ENCODE measurements at regions not wholly inside any gene's neighbourhood (a gene's known extent, or its start where the extent isn't known, plus 50 kb on each side); places are given as distances from the start of the nearest gene placed in this dataset.

GRCh38 chr19:31160336-31160926, 188.8 kb downstream of the TSHZ3 start:
- H3K27ac ChIP-seq (ENCODE audit: low read length): no peak overlapping the region
- H3K4me1 ChIP-seq (ENCODE audit: control insufficient read depth, insufficient read depth, low read length): no peaks in the 10 kb centered on the region
- TF ChIP-seq SIN3A (IDR thresholded peaks at IDR 0.05; ENCODE audit: borderline replicate concordance, insufficient read depth, low read depth, low read length): no peak
- TF ChIP-seq TCF7L2 (IDR thresholded peaks at IDR 0.05; ENCODE audit: low read depth, low read length): no peak
- TF ChIP-seq CTCF (IDR thresholded peaks at IDR 0.05): no peak
- intact Hi-C loops (cut with micrococcal nuclease; ENCODE audit: unreplicated experiment) (no loop called here), in situ Hi-C loops (cut with HindIII; ENCODE audit: low pct_unique_long_range_greater_than_20kb, low sequenced_read_pairs) (no loop called here)
- no peak for ATAC-seq
- H3K9me3 ChIP-seq (ENCODE audit: control insufficient read depth, insufficient read depth, low read depth, low read length): no peaks in the 10 kb centered on the region
- H3K36me3 ChIP-seq (ENCODE audit: control insufficient read depth, insufficient read depth, low read length): no peaks in the 10 kb centered on the region
- no peak overlapping the region for H3K4me3 ChIP-seq (ENCODE audit: low read depth in 2 of 2, low read length in 2 of 2)
- no peaks in the 10 kb centered on the region for H3K27me3 ChIP-seq (ENCODE audit: control insufficient read depth, insufficient read depth, low read length)
- DNase-seq (ENCODE audit: low read depth, low spot score): no peak
- BruUV-seq (replicated peaks): no TSS peak
- CTCF ChIA-PET: no interaction called here
- POLR2A ChIA-PET: no interaction called here

GRCh38 chr19:31154021-31154420, 195.2 kb downstream of the TSHZ3 start:
- Histone ChIP-seq H3K27me3 (ENCODE audit: control insufficient read depth, insufficient read depth, low read length) (no peaks in the 10 kb centered on the region), H3K9me3 (ENCODE audit: control insufficient read depth, insufficient read depth, low read depth, low read length) (no peaks in the 10 kb centered on the region), H3K27ac (ENCODE audit: low read length) (no peak overlapping the region), H3K36me3 (ENCODE audit: control insufficient read depth, insufficient read depth, low read length) (no peaks in the 10 kb centered on the region), H3K4me1 (ENCODE audit: control insufficient read depth, insufficient read depth, low read length) (no peaks in the 10 kb centered on the region), H3K4me3 (ENCODE audit: low read depth in 2 of 2, low read length in 2 of 2) (no peak overlapping the region)
- ChIA-PET CTCF (no interaction called here), POLR2A (no interaction called here)
- no peak for DNase-seq (ENCODE audit: low read depth, low spot score)
- intact Hi-C loops (cut with micrococcal nuclease; ENCODE audit: unreplicated experiment) (no loop called here), in situ Hi-C loops (cut with HindIII; ENCODE audit: low pct_unique_long_range_greater_than_20kb, low sequenced_read_pairs) (no loop called here)
- TF ChIP-seq POLR2AphosphoS5 (IDR thresholded peaks at IDR 0.05; ENCODE audit: low read depth, low read length): no peak
- no peak for TF ChIP-seq SIN3A (IDR thresholded peaks at IDR 0.05; ENCODE audit: borderline replicate concordance, insufficient read depth, low read depth, low read length)
- TF ChIP-seq CTCF (IDR thresholded peaks at IDR 0.05): no peak
- TF ChIP-seq TCF7L2 (IDR thresholded peaks at IDR 0.05; ENCODE audit: low read depth, low read length): no peak
- TF ChIP-seq REST (IDR thresholded peaks at IDR 0.05; ENCODE audit: insufficient read depth in 1 of 2, low read depth in 2 of 2, low read length in 1 of 2): no peak
- no peak for ATAC-seq
- no TSS peak for BruUV-seq (replicated peaks)

Data from Panc1 (cell line).